ENCODE measurements at regions not wholly inside any gene's neighbourhood (a gene's known extent, or its start where the extent isn't known, plus 50 kb on each side); places are given as distances from the start of the nearest gene placed in this dataset.

DNA sequence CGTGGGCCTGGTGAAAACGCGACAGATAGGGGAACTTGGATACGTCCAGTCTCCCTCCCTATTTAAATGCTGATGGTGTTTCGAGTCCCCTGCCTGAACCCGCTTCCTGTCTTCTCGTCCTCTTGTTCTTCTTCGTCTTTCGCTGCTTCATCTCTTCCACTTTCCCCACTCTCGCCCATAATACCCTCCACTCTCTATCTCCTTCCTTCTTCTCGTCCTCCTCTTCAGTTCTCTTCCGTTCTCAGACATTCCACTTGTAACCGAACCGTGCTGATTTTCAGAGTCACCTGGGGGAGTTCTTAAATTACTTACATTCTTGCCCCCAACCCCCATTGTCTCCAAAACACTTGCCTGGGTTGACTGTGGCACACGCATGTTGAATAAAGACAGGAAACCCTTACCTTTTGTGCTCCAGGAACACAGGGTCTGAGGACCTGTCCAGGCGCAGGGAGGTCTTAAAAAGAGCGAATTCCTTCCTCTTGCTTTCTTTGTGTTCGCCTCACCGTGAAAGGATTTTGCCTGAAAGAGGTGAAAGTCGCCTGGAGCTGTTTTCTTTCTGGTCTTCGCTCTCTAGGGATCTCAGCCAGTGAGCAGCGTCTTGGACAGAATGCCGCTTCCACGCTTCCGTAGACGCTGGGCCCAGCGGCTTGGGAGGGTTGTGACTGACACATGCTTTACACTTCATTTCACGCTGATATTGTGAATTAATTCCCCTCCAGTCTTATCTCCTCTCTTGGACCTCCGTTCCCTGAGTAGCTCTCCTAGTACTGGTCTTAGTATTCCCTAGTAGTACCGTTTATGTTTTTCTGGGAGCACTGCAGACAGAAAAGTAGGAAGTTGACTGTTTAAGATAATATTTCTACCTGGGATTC lies 184.0 kb downstream of the GPX5 start:
- H4K20me1 ChIP-seq (ENCODE audit: insufficient read depth, low read length, poor library complexity, severe bottlenecking), result no peaks in the 10 kb centered on the region
- H3K9me2 ChIP-seq (replicated peaks; ENCODE audit: low read depth, low read length), result no peaks in the 10 kb centered on the region
- H3K4me2 ChIP-seq (ENCODE audit: low read depth, low read length, poor library complexity, severe bottlenecking), result no peak overlapping the region
- no peaks in the 10 kb centered on the region for H3K36me3 ChIP-seq (ENCODE audit: insufficient read depth, low read length)
- H3K9ac ChIP-seq (ENCODE audit: low read depth, low read length, poor library complexity, severe bottlenecking), result no peak overlapping the region
- H3F3A ChIP-seq (ENCODE audit: low read depth), result no peaks in the 10 kb centered on the region
- no peak overlapping the region for H3K4me3 ChIP-seq (ENCODE audit: low read length, poor library complexity, severe bottlenecking)
- H2AFZ ChIP-seq (ENCODE audit: low read length), result no peak overlapping the region
- H3K79me2 ChIP-seq (ENCODE audit: insufficient read depth, low read length), result no peaks in the 10 kb centered on the region
- H3K9me3 ChIP-seq (ENCODE audit: insufficient read depth, low read depth, low read length), result no peaks in the 10 kb centered on the region; the same call in 1 of the 2 replicates
- H3K4me1 ChIP-seq (ENCODE audit: insufficient read depth, low read length, poor library complexity, severe bottlenecking), result no peaks in the 10 kb centered on the region
- no peaks in the 10 kb centered on the region for H3K27me3 ChIP-seq (ENCODE audit: insufficient read depth, low read length, poor library complexity, severe bottlenecking)
- TF ChIP-seq, protein P1, sequence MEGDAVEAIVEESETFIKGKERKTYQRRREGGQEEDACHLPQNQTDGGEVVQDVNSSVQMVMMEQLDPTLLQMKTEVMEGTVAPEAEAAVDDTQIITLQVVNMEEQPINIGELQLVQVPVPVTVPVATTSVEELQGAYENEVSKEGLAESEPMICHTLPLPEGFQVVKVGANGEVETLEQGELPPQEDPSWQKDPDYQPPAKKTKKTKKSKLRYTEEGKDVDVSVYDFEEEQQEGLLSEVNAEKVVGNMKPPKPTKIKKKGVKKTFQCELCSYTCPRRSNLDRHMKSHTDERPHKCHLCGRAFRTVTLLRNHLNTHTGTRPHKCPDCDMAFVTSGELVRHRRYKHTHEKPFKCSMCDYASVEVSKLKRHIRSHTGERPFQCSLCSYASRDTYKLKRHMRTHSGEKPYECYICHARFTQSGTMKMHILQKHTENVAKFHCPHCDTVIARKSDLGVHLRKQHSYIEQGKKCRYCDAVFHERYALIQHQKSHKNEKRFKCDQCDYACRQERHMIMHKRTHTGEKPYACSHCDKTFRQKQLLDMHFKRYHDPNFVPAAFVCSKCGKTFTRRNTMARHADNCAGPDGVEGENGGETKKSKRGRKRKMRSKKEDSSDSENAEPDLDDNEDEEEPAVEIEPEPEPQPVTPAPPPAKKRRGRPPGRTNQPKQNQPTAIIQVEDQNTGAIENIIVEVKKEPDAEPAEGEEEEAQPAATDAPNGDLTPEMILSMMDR (conservative IDR thresholded peaks at IDR 0.05; ENCODE audit: low read length), result no peak
- no peak for TF ChIP-seq EZH2phosphoT487 (IDR thresholded peaks at IDR 0.05; ENCODE audit: borderline replicate concordance)

DNA sequence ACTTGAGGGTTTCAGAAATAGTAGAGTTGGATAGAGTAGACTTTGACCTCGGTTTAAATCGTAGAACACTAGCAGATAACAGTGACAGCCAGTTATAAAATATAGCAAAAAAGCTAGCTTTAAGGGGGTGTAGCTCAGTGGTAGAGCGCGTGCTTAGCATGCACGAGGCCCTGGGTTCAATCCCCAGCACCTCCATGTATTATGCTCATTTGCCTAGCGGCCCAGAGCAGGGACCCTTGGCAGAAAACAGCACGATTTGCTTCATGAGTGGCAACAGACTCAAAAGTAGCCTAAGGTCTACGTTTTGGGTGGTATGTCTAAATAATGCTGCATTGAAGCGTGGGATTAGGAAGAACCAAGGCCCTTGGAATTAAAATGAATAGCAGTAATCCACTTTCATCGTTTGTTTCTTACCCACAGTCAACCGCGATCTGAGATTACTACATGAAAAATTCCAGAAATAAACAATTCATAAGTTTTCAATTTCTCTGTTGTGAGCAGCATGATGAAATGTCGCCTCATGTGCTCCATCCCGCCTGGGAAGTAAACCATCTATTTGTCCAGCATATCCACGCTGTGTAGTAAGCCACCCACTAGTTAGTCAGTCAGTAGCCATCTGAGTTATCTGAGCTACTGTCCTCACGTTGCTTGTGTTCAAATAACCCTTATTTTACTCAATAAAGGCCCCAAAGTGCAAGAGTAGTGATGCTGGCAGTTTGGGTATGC lies 184.9 kb downstream of the GPX5 start:
- no peaks in the 10 kb centered on the region for H3K36me3 ChIP-seq (ENCODE audit: insufficient read depth, low read length)
- no peaks in the 10 kb centered on the region for H3K27me3 ChIP-seq (ENCODE audit: insufficient read depth, low read length, poor library complexity, severe bottlenecking)
- no peaks in the 10 kb centered on the region for H3K9me2 ChIP-seq (replicated peaks; ENCODE audit: low read depth, low read length)
- no peaks in the 10 kb centered on the region; the same call in 1 of the 2 replicates for H3K9me3 ChIP-seq (ENCODE audit: insufficient read depth, low read depth, low read length)
- H2AFZ ChIP-seq (ENCODE audit: low read length), result no peak overlapping the region
- H3K4me3 ChIP-seq (ENCODE audit: low read length, poor library complexity, severe bottlenecking), result no peak overlapping the region
- H4K20me1 ChIP-seq (ENCODE audit: insufficient read depth, low read length, poor library complexity, severe bottlenecking), result no peaks in the 10 kb centered on the region
- no peak for TF ChIP-seq EZH2phosphoT487 (IDR thresholded peaks at IDR 0.05; ENCODE audit: borderline replicate concordance)
- TF ChIP-seq, protein P1 (conservative IDR thresholded peaks at IDR 0.05; ENCODE audit: low read length), result no peak
- no peak overlapping the region for H3K4me2 ChIP-seq (ENCODE audit: low read depth, low read length, poor library complexity, severe bottlenecking)
- H3K79me2 ChIP-seq (ENCODE audit: insufficient read depth, low read length), result no peaks in the 10 kb centered on the region
- H3F3A ChIP-seq (ENCODE audit: low read depth), result no peaks in the 10 kb centered on the region
- H3K9ac ChIP-seq (ENCODE audit: low read depth, low read length, poor library complexity, severe bottlenecking), result no peak overlapping the region
- no peaks in the 10 kb centered on the region for H3K4me1 ChIP-seq (ENCODE audit: insufficient read depth, low read length, poor library complexity, severe bottlenecking)

DNA sequence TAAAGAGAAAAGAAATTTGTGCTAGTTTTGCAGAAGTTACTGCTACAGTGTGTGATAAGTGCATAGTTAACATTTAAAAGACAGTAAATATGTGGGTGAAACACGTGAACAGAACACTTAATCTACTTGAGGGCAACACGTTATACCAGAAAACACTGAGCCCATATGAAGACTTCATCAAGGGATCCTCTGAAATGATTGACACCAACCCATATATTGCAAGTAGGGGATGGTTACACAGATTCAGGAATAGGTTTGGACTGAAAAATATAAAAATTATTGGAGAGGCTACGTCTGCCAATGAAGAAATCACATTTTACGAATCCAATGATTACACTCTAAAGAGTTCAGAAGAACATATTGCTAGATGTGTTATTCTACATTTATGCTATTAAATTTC lies 185.6 kb downstream of the GPX5 start:
- Histone ChIP-seq H2AFZ (ENCODE audit: low read length) (no peak overlapping the region), H3K9ac (ENCODE audit: low read depth, low read length, poor library complexity, severe bottlenecking) (no peak overlapping the region), H4K20me1 (ENCODE audit: insufficient read depth, low read length, poor library complexity, severe bottlenecking) (no peaks in the 10 kb centered on the region), H3K9me2 (replicated peaks; ENCODE audit: low read depth, low read length) (no peaks in the 10 kb centered on the region), H3F3A (ENCODE audit: low read depth) (no peaks in the 10 kb centered on the region), H3K4me3 (ENCODE audit: low read length, poor library complexity, severe bottlenecking) (no peak overlapping the region), H3K4me1 (ENCODE audit: insufficient read depth, low read length, poor library complexity, severe bottlenecking) (no peaks in the 10 kb centered on the region), H3K27me3 (ENCODE audit: insufficient read depth, low read length, poor library complexity, severe bottlenecking) (no peaks in the 10 kb centered on the region), H3K79me2 (ENCODE audit: insufficient read depth, low read length) (no peaks in the 10 kb centered on the region), H3K4me2 (ENCODE audit: low read depth, low read length, poor library complexity, severe bottlenecking) (no peak overlapping the region), H3K36me3 (ENCODE audit: insufficient read depth, low read length) (no peaks in the 10 kb centered on the region), H3K9me3 (ENCODE audit: insufficient read depth, low read depth, low read length) (no peaks in the 10 kb centered on the region; the same call in 1 of the 2 replicates)
- no peak for TF ChIP-seq EZH2phosphoT487 (IDR thresholded peaks at IDR 0.05; ENCODE audit: borderline replicate concordance)
- TF ChIP-seq, protein P1 (conservative IDR thresholded peaks at IDR 0.05; ENCODE audit: low read length), result no peak
